ENCODE measurements at regions not wholly inside any gene's neighbourhood (a gene's known extent, or its start where the extent isn't known, plus 50 kb on each side); places are given as distances from the start of the nearest gene placed in this dataset.

- TF ChIP-seq CTCF (conservative IDR thresholded peaks at IDR 0.05) = no peak
- TF ChIP-seq ZFX (IDR thresholded peaks at IDR 0.05) = no peak
- no peak overlapping the region for H3K27ac ChIP-seq
Measured at GRCh38 chr1:232533328-232533727, 96.6 kb downstream of the SIPA1L2 start.

GRCh38 chr1:232532901-232533300 is 97.0 kb downstream of the SIPA1L2 start:
- no peak overlapping the region for H3K27ac ChIP-seq
- TF ChIP-seq CTCF (conservative IDR thresholded peaks at IDR 0.05) (no peak), ZFX (IDR thresholded peaks at IDR 0.05) (no peak)

GRCh38 chr1:232531291-232531690 is 98.6 kb downstream of the SIPA1L2 start:
- TF ChIP-seq CTCF (conservative IDR thresholded peaks at IDR 0.05) (no peak), ZFX (IDR thresholded peaks at IDR 0.05) (no peak)

DNA sequence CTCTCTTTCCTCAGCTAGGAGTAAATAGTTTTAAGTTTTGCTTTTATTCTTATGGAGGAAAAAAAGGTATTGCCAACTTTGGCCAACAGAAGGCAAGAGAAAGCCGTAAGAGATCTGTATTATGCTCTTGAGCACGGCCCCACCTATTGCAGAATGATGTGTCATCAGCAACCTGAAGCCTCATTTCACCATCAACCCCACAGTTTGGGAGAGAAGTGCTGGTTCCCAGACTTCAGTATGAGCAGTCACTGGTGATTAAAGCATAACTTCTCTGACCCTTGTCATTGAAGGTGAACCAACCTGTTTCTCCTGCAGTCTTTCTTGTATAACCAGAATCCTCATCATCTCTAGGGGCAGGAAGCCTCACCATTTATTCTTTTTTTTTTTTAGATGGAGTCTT is 100.2 kb downstream of the SIPA1L2 start:
- TF ChIP-seq ZFX (IDR thresholded peaks at IDR 0.05) = no peak
- no peak for TF ChIP-seq CTCF (conservative IDR thresholded peaks at IDR 0.05)
- H3K27ac ChIP-seq = no peak overlapping the region

More at GRCh38 chr1:232531291-232531690, 98.6 kb downstream of the SIPA1L2 start:
- no peak overlapping the region for H3K27ac ChIP-seq

DNA sequence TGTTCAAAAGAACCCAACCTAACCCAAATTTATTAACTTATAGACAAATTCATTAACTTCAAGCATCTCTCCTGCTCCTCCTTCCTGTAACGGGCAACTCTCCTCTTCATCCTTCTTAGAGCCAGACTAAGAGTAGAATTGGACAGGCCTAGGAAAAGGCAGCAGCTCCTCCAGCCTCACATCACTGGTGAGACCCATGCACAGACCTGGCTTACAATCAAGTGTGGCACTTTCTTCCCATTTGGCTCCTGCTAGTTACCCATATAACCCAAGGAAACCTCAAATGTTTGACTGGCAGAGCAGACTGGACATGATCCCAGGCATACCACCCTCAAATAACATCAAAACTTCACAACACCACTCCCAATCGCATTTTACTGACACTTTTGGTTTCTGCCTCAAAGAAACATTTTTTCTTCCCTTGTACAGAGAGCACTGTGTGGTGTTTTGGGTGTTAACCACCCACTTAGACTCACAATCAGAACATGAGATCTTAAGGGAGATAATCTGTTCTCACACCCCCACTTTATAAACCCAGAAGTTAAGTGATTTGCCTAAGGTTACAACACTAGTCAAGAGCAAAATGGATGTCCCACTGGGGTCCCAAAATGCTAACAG is 101.4 kb downstream of the SIPA1L2 start:
- no peak overlapping the region for H3K27ac ChIP-seq
- no peak for TF ChIP-seq ZFX (IDR thresholded peaks at IDR 0.05)
- no peak for TF ChIP-seq CTCF (conservative IDR thresholded peaks at IDR 0.05)

- H3K27ac ChIP-seq = no peak overlapping the region
- TF ChIP-seq ZFX (IDR thresholded peaks at IDR 0.05) (no peak), CTCF (conservative IDR thresholded peaks at IDR 0.05) (no peak)
Measured at GRCh38 chr1:232524056-232524455, 105.9 kb downstream of the SIPA1L2 start.

DNA sequence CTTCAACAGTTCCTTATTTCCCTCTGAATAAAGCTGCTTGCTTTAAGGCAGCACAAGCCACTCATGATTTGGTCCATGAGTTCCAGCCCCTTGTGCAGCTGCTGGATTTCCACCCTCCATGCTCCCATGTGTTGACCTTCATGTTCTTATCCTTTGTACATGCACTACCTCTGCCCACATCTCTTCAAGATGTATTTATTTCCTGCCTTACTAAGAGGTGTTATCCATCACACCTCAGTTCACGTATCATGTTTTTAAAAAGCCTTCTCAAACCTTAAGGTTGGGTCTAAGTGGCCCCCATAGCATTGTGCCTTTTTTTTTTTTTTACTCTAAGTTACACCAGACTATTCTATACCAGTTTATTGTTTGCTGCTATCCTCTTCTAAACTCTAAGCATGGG is 107.7 kb downstream of the SIPA1L2 start:
- TF ChIP-seq ZFX (IDR thresholded peaks at IDR 0.05) (no peak), CTCF (conservative IDR thresholded peaks at IDR 0.05) (no peak)
- no peak overlapping the region for H3K27ac ChIP-seq

Measured in C4-2B (cell line).